ENCODE measurements at regions not wholly inside any gene's neighbourhood (a gene's known extent, or its start where the extent isn't known, plus 50 kb on each side); places are given as distances from the start of the nearest gene placed in this dataset.

DNA sequence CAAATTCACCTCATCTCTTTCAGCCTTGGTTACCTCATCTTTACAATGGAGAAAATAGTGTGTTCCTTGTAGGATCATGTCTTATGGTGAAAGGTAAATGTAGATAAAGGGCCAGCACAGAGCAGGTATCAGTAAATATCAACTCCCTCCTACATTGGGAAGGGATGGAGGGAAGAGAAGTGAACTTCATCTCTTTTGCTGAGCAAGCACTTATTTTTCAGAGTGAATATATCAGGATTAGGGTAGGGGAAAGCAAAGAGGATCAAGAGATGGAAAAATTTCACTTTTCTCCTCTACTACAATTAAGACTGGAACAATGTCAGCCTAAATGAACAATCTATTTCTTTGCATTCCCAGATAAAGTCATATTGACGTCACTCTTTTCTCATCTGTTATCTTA, 193.8 kb upstream of the JUN start:
- Mint-ChIP-seq H3K9me3 (no peaks in the 10 kb centered on the region), H3K36me3 (no peaks in the 10 kb centered on the region), H3K27me3 (no peaks in the 10 kb centered on the region), H3K4me1 (peaks cover 4 to 28% (median 20%) of the 10 kb centered on the region in 4 donors), H3K4me3 (no peak overlapping the region), H3K27ac (no peak overlapping the region)
- DNase-seq = no peak
- no peak for ATAC-seq
- POLR2A ChIA-PET = interaction anchor here (1.1 kb wide), 1 partner anchor 159 kb away, joined by 3 read pairs; no protein-coding TSS in a partner anchor

DNA sequence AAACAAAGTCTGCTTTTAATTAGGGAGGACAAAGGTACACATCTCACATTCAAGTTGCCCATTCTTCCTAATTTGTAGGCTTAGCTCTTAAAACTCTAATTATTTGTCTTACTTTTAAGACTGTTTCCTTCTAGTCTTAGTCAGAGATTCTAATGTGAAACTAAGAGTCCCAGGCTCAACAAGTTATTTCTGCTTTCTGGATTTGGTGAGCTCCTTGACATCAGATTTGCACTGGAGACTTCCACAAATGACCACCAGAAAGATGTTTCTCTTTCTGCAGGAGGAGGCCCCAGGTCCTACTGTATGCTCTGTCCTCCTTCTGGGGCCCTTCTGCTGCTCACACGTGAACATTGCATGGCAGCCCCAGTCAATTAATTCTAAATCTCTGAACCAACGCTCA, 194.2 kb upstream of the JUN start:
- no peaks in the 10 kb centered on the region for H3K36me3 Mint-ChIP-seq
- no peaks in the 10 kb centered on the region for H3K27me3 Mint-ChIP-seq
- H3K4me1 Mint-ChIP-seq = peaks cover 4 to 26% (median 20%) of the 10 kb centered on the region in 4 donors
- no peak overlapping the region for H3K27ac Mint-ChIP-seq
- ATAC-seq = no peak
- H3K9me3 Mint-ChIP-seq = no peaks in the 10 kb centered on the region
- DNase-seq = no peak
- H3K4me3 Mint-ChIP-seq = no peak overlapping the region
- POLR2A ChIA-PET = interaction anchor here (1.1 kb wide), 1 partner anchor 160 kb away, joined by 3 read pairs; no protein-coding TSS in a partner anchor

DNA sequence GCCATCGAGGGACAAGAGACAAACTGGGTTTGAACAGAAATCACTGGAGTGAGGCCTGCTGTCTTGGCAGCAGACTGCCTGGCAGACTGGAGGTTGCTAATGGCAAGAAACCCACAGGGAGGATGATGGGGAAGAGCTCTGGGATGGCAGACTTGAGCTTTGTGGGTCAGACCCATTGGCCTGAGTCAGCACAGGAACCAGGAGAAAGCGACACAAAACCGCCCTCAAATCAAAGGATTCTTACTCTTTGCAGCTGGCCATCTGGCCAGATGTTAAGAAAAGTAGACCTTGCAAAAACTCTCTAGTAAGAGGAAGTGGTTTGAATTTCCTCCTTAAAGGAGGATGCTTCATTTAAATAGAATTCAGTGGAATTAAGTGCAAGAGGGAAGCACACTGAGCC, 195.2 kb upstream of the JUN start:
- peak overlapping the region in 2 of 10 donors; percentile 38 to 59 for H3K4me3 Mint-ChIP-seq
- H3K9me3 Mint-ChIP-seq = no peaks in the 10 kb centered on the region
- no peaks in the 10 kb centered on the region for H3K36me3 Mint-ChIP-seq
- POLR2A ChIA-PET = interaction anchor here (1.4 kb wide), 1 partner anchor 10 kb away, joined by 4 read pairs; no protein-coding TSS in a partner anchor
- ATAC-seq (no peak), DNase-seq (no peak)
- H3K27ac Mint-ChIP-seq = peak overlapping the region in 1 of 10 donors; percentile 61
- peaks cover 4 to 30% (median 21%) of the 10 kb centered on the region in 4 donors for H3K4me1 Mint-ChIP-seq
- no peaks in the 10 kb centered on the region for H3K27me3 Mint-ChIP-seq

DNA sequence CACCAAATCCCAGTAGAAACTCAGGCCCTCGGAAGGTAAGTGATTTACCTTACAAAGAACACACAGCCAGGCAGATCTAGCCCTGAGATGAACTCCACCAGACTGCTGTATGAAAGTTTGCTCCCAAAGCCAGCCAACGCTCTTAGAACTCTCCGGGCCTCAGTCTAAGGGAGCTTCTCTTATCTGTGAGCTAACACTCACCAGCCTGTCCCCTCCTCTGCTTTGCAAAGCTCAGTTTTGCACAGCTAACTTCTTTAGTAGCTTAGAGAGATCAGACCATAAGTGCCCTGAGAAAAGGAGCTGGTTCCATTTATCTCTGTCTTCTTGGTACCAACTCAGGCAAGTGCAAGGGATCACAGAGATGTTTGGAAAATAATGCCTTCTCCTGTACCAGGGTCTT, 195.8 kb upstream of the JUN start:
- H3K9me3 Mint-ChIP-seq = no peaks in the 10 kb centered on the region
- POLR2A ChIA-PET = interaction anchor here (1.4 kb wide), 1 partner anchor 11 kb away, joined by 4 read pairs; no protein-coding TSS in a partner anchor
- H3K4me3 Mint-ChIP-seq = no peak overlapping the region
- H3K36me3 Mint-ChIP-seq = no peaks in the 10 kb centered on the region
- H3K27me3 Mint-ChIP-seq = no peaks in the 10 kb centered on the region
- peaks cover 4 to 30% (median 21%) of the 10 kb centered on the region in 4 donors for H3K4me1 Mint-ChIP-seq
- ATAC-seq (no peak), DNase-seq (no peak)
- H3K27ac Mint-ChIP-seq = peak overlapping the region in 1 of 10 donors; percentile 2

DNA sequence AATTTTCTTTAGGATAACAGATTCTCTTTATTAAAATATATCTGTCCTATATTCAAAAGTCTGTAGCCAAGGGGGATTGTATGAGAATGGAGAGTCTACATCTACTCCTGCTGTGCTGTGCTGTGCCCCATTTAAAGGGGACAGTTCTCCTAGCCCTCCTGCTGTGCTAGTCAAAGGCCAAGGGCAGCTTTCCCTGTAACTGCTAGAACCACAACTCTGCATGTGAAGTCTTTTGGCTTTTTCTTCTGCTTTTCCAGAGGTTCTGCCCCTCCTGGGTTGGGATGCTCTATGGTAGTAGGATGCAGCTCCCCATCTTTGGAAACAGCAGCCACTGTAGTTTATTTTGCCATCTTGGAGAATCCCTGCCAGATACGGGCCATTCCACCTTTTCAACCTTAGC, 197.5 kb upstream of the JUN start:
- Mint-ChIP-seq H3K9me3 (no peaks in the 10 kb centered on the region), H3K27me3 (no peaks in the 10 kb centered on the region), H3K27ac (no peak overlapping the region), H3K4me1 (peaks cover 4 to 30% (median 21%) of the 10 kb centered on the region in 4 donors), H3K36me3 (no peaks in the 10 kb centered on the region), H3K4me3 (no peak overlapping the region)
- DNase-seq = no peak
- POLR2A ChIA-PET = no interaction called here
- no peak for ATAC-seq

DNA sequence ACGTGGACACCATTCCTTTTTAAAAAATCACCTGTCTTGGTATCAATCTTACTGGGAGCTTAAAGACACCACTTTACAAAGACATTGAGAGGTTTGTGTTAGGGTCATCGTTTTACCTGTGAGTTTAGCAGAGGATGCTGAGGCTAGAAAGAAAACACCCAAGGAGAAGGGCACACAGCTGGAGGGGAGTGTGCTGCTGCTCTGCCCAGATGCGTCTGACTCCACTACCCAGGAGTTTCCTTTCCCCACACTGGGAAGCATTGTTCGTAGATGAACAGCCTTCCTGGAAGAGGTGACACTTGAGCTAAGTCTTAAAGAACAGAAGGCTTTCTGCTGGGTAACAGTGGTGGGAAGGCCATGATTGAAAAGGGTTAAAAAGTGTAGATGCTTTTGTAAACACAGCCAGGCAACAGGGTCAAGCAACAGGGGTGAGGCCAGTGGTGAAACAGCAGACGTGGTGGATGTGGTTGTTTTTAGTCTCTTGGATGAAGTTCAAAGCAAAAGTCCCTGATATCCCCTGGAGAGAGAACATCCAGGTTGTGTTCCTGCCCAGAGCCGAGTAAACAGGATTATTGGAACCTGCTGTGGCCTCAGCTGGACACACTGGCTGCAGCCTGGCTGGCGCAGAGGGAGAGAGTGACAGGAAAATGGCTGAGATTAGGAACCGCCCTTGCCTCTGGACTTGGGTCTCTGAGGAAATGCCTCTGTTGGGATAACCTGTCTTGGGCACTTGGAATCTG, 198.6 kb upstream of the JUN start:
- peak overlapping the region in 1 of 10 donors; percentile 13 for H3K27ac Mint-ChIP-seq
- peaks cover 7 to 40% (median 30%) of the 10 kb centered on the region in 4 donors for H3K4me1 Mint-ChIP-seq

DNA sequence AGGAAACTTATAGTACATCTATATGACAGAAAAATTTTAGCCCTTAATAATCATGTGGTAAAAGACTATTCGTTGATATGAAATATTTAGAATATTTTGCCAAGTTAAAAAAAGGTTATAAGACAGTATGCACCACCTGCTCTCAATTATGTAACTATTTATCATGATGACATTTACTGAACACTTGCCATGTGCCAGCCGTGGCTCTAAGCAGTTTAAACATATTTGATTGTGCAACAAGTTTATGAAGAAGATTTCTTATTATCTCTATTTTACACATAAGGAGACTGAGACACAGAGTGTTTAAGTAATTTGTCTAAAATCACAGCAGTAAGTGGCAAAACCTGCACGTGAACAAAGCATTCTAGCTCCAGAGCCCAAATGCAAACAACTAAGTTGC, 199.3 kb upstream of the JUN start:
- ATAC-seq (no peak), DNase-seq (no peak)
- no peak overlapping the region for H3K27ac Mint-ChIP-seq
- H3K4me3 Mint-ChIP-seq = no peak overlapping the region
- POLR2A ChIA-PET = interaction anchor here (1.3 kb wide), 1 partner anchor 15 kb away, joined by 3 read pairs; no protein-coding TSS in a partner anchor
- no peaks in the 10 kb centered on the region for H3K9me3 Mint-ChIP-seq
- H3K36me3 Mint-ChIP-seq = no peaks in the 10 kb centered on the region
- H3K27me3 Mint-ChIP-seq = no peaks in the 10 kb centered on the region
- H3K4me1 Mint-ChIP-seq = peaks cover 8 to 47% (median 34%) of the 10 kb centered on the region in 4 donors

More for the DNA sequence above, 198.6 kb upstream of the JUN start:
- H3K36me3 Mint-ChIP-seq = no peaks in the 10 kb centered on the region
- no peak for DNase-seq
- no peak overlapping the region for H3K4me3 Mint-ChIP-seq
- H3K9me3 Mint-ChIP-seq = no peaks in the 10 kb centered on the region
- POLR2A ChIA-PET = no interaction called here
- no peak for ATAC-seq
- H3K27me3 Mint-ChIP-seq = no peaks in the 10 kb centered on the region

DNA sequence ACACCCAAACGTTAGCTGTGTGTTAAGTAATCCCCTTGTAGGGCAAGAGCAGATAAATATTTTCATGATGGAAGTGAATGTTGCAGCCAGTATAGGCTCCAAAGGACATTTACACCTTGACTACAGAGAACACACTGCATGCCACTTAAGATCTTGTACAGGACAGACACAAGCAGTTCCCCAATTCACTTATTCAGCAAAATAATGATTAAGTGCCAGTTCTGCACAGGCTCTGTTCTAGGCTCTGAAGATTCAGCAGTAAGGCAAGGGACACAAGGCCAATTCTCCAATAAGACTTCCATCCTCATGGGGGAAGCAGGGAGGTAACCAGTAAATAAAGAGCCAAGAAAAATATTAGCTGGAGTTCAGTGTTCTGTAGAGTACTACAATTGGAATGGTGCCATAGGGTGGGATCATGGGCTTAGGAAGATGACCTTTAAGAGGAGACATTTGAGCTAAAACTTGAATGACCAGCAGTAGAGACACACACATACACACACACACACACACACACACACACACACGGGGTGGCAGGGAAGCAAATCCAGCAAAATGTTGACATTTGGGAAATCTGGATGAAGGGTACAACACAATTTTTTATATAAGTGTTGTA, 199.9 kb upstream of the JUN start:
- ATAC-seq (no peak), DNase-seq (no peak)
- H3K4me1 Mint-ChIP-seq = peaks cover 10 to 41% (median 30%) of the 10 kb centered on the region in 4 donors
- no peaks in the 10 kb centered on the region for H3K27me3 Mint-ChIP-seq
- H3K36me3 Mint-ChIP-seq = no peaks in the 10 kb centered on the region
- POLR2A ChIA-PET = interaction anchor here (1.3 kb wide), 1 partner anchor 16 kb away, joined by 3 read pairs; no protein-coding TSS in a partner anchor
- no peak overlapping the region for H3K27ac Mint-ChIP-seq
- H3K4me3 Mint-ChIP-seq = no peak overlapping the region
- H3K9me3 Mint-ChIP-seq = no peaks in the 10 kb centered on the region

DNA sequence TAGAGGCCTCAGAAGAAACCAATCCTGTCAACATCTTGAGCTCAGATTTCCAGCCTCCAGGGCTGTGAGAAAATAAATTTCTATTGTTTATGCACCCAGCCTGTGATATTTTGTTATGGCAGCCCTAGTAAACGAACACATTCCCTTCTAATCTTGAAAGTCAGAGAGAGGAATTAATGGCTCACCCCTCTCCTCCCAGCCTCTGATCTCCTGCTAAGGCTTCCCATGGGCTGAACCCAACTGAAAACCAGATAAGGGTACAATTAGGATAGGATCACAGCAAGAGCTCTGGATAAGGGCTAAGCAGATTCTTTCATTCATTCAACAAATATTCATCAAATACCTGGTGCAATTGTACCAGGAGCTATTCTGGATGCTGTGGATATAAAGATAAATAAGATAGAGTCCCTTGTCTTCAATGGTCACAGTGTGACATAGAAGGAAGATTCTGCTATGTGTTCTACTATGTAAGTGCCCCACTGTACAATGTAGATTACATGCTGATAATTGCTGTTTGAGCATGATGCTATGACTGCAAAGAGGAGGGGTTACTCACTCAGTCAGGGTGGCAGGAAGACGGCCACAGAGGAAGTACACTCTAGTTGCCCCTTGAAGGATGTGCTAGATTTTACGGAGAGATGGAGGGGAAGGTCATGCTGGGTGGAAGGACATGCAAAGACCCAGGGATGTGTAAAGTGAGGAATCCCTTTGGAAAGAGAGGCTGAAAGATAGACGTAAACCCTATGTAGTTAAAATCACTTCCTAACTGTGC, 203.3 kb upstream of the JUN start:
- Mint-ChIP-seq H3K27me3 (no peaks in the 10 kb centered on the region), H3K4me3 (peak overlapping the region in 1 of 10 donors; percentile 5), H3K36me3 (no peaks in the 10 kb centered on the region), H3K27ac (peak overlapping the region in 3 of 10 donors; percentile 6 to 36 (median 35)), H3K4me1 (peaks cover 7 to 28% (median 23%) of the 10 kb centered on the region in 4 donors), H3K9me3 (no peaks in the 10 kb centered on the region)
- DNase-seq (peak in 2 of 10 donors; percentile 22 to 25), ATAC-seq (peak; percentile 59 to 85)
- POLR2A ChIA-PET = no interaction called here

DNA sequence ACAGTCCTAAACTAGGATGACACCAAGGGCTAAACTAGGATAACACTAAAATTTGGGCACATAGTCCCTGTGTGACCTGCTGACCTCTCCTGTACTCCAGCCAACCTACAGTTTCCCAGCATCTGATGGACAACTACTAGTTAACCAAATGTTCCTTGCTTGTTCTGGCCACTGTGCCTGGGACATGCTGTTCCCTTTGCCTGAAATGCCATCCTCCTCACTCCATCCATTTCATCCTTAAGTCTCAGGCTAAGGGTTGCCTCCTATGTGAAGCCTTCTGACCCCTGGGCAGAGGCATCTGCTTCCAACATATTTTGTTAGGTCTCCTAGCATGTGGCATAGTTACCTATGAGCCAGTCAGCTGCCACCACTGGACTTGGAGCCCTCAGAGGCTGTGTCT, 204.9 kb upstream of the JUN start:
- Mint-ChIP-seq H3K4me3 (no peak overlapping the region), H3K27me3 (no peaks in the 10 kb centered on the region), H3K36me3 (no peaks in the 10 kb centered on the region), H3K9me3 (no peaks in the 10 kb centered on the region), H3K4me1 (peaks cover 7 to 27% (median 21%) of the 10 kb centered on the region in 4 donors), H3K27ac (peak overlapping the region in 3 of 10 donors; percentile 30 to 56 (median 32))
- DNase-seq (no peak), ATAC-seq (no peak)
- POLR2A ChIA-PET = no interaction called here

DNA sequence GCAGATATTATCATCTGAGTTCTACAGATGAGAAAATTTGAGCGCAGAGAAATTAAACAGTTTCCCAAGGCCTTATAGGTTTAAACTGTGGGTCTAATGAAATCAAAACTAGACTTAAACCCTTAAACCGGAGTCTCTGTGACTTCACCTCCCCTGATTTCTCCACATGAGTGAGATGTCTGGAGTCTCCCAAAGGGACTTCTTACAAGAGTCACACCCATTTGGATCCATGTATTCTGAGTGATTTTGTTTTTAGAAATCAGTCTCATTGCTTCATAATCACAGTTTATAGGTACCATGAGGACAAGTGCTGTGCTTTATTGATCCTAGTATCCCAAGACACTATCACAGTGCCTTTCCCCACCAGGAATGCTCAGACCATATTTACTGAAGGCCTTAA, 206.0 kb upstream of the JUN start:
- ATAC-seq = no peak
- H3K27ac Mint-ChIP-seq = no peak overlapping the region
- no peak for DNase-seq
- H3K4me3 Mint-ChIP-seq = no peak overlapping the region
- H3K9me3 Mint-ChIP-seq = no peaks in the 10 kb centered on the region
- peaks cover 7 to 27% (median 20%) of the 10 kb centered on the region in 4 donors for H3K4me1 Mint-ChIP-seq
- POLR2A ChIA-PET = no interaction called here
- H3K27me3 Mint-ChIP-seq = no peaks in the 10 kb centered on the region
- H3K36me3 Mint-ChIP-seq = no peaks in the 10 kb centered on the region

DNA sequence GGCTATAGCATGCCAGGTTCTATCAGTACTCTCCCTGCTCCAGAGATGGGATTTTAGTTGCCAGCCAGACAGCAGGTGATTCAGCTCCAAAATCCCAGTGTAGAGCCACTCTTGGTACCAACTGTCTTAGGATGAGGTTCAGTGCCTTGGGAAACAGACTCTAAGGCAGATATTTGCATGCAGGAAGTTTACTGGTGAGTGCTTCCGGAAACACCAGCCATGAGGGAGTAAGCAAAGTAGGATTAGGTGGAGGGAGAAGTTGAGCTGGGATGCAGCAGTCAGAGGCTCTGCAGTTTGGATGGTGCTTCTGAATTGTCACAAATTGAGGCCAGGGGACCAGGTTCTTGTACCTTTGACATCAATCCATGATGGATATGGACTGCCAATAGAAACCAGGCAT, 207.5 kb upstream of the JUN start:
- Mint-ChIP-seq H3K36me3 (no peaks in the 10 kb centered on the region), H3K9me3 (no peaks in the 10 kb centered on the region), H3K27me3 (no peaks in the 10 kb centered on the region), H3K4me3 (no peak overlapping the region), H3K4me1 (peaks cover 7 to 27% (median 21%) of the 10 kb centered on the region in 4 donors), H3K27ac (no peak overlapping the region)
- DNase-seq (no peak), ATAC-seq (no peak)
- POLR2A ChIA-PET = no interaction called here

DNA sequence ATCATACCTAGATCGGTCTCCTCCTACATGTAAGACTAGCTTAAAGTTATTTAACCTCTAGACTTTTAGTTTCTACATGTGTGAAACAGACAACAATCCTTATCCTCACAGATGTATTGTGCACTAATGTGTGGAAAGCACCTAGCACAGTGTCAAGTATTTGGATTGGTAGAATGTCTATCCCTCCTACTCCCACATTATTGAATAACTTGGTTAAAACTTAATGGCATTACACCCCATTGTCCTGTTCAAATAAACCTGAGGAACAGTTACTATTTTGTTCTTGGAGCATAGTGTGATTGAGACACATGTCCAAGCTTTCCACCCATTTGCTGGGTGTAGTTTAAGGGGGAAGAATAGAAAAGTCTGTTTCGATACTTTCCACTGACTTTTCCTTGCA, 208.8 kb upstream of the JUN start:
- H3K4me1 Mint-ChIP-seq = peaks cover 4 to 17% (median 10%) of the 10 kb centered on the region in 4 donors
- DNase-seq (no peak), ATAC-seq (no peak)
- no peak overlapping the region for H3K4me3 Mint-ChIP-seq
- H3K27ac Mint-ChIP-seq = no peak overlapping the region
- H3K27me3 Mint-ChIP-seq = no peaks in the 10 kb centered on the region
- no peaks in the 10 kb centered on the region for H3K9me3 Mint-ChIP-seq
- H3K36me3 Mint-ChIP-seq = no peaks in the 10 kb centered on the region
- POLR2A ChIA-PET = no interaction called here

All from naive thymus-derived CD8-positive, alpha-beta T cell (primary cell).